ENCODE measurements at regions not wholly inside any gene's neighbourhood (a gene's known extent, or its start where the extent isn't known, plus 50 kb on each side); places are given as distances from the start of the nearest gene placed in this dataset.

GRCh38 chr2:109700680-109701274 lies 86.6 kb downstream of the SOWAHC start:
- H3K27me3 ChIP-seq: no peaks in the 10 kb centered on the region
- peak overlapping the region in 3 of 4 donors; percentile 7 to 63 (median 34) for H3K27ac ChIP-seq
- H3K36me3 ChIP-seq: no peaks in the 10 kb centered on the region
- no peaks in the 10 kb centered on the region for H3K9me3 ChIP-seq
- peaks cover 0 to 28% (median 5%) of the 10 kb centered on the region in 3 donors for H3K4me1 ChIP-seq
- WGBS, 2 donors (ENCODE audit: low coverage in 1 of 2): 72 to 86% methylated on average over 8 to 11 of the region's 11 CpGs
- ATAC-seq: no peak
- TF ChIP-seq CTCF (IDR thresholded peaks at IDR 0.05) (no peak), POLR2AphosphoS5 (IDR thresholded peaks at IDR 0.05) (no peak), EP300 (IDR thresholded peaks at IDR 0.05) (no peak), POLR2A (IDR thresholded peaks at IDR 0.05) (no peak)
- H3K4me3 ChIP-seq: no peak overlapping the region

DNA sequence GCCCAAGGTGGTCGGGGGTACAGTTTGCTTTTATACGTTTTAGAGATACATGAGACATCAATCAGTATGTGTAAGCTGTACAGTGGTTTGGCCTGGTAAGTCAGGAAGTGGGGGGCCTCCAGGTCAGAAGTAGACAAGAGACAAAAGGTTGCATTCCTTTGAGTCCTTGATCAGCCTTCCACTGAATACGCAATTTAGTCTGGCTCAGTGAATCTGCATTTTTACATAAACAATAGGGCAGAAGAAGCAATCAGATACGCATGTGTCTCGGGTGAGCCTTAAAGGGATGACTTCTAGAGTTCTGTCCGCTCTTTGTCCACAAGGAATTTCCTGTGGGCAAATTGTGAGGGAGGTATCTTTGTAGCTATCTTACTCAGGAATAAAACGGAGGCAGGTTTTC lies 87.2 kb downstream of the SOWAHC start:
- H3K4me1 ChIP-seq: peaks cover 0 to 28% (median 5%) of the 10 kb centered on the region in 3 donors
- 80 to 95% methylated on average over 5 to 6 of the region's 7 CpGs for WGBS, 2 donors (ENCODE audit: low coverage in 1 of 2)
- no peak overlapping the region for H3K27ac ChIP-seq
- H3K4me3 ChIP-seq: no peak overlapping the region
- H3K9me3 ChIP-seq: no peaks in the 10 kb centered on the region
- H3K36me3 ChIP-seq: no peaks in the 10 kb centered on the region
- no peaks in the 10 kb centered on the region for H3K27me3 ChIP-seq
- ATAC-seq: no peak
- TF ChIP-seq POLR2A (IDR thresholded peaks at IDR 0.05): no peak
- no peak for TF ChIP-seq EP300 (IDR thresholded peaks at IDR 0.05)
- TF ChIP-seq CTCF (IDR thresholded peaks at IDR 0.05): no peak
- TF ChIP-seq POLR2AphosphoS5 (IDR thresholded peaks at IDR 0.05): no peak

DNA sequence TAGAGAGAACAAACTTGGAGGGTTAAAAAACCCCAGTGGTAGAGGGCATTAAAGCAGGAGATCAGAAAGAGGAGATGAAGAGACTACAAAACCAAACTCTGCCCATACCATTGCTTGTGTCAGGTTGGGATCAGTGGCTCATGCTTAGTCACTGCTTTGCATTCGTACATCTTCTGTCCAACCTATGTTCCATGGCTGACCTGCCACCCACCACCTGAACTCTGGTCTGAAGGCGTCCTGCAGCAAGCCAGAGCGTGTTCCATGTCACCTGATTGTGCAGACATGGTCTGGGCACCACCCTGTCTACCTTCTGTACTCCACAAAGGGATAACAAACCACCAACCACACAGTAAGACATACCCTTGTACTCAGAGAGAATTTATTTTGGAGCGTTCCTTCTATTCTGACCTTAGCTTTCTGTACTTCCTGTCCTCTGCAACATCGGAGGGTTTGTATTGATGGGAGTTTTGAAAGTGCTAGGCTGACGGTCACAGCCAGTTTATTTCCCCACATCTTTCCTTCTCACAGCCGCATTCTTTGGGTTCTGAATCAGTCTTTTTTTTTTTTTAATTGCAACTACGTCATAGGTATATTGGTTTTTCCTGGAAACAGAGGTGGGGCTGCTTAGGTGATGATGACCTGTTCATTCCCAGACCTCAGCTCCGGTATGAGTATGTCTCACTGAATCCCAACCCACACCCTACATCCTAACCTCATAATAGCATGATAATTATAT lies 88.3 kb downstream of the SOWAHC start:
- 75 to 84% methylated on average over 7 to 8 of the region's 9 CpGs for WGBS, 2 donors (ENCODE audit: low coverage in 1 of 2)
- Histone ChIP-seq H3K9me3 (no peaks in the 10 kb centered on the region), H3K36me3 (no peaks in the 10 kb centered on the region), H3K4me1 (peaks cover 0 to 28% (median 5%) of the 10 kb centered on the region in 3 donors), H3K4me3 (no peak overlapping the region), H3K27ac (no peak overlapping the region), H3K27me3 (no peaks in the 10 kb centered on the region)
- no peak for TF ChIP-seq EP300 (IDR thresholded peaks at IDR 0.05)
- TF ChIP-seq POLR2A (IDR thresholded peaks at IDR 0.05): no peak
- TF ChIP-seq CTCF (IDR thresholded peaks at IDR 0.05): no peak
- no peak for TF ChIP-seq POLR2AphosphoS5 (IDR thresholded peaks at IDR 0.05)
- ATAC-seq: no peak

- H3K27ac ChIP-seq: no peak overlapping the region
- H3K27me3 ChIP-seq: no peaks in the 10 kb centered on the region
- H3K4me3 ChIP-seq: no peak overlapping the region
- TF ChIP-seq CTCF (IDR thresholded peaks at IDR 0.05): no peak
- TF ChIP-seq POLR2A (IDR thresholded peaks at IDR 0.05): no peak
- no peak for TF ChIP-seq POLR2AphosphoS5 (IDR thresholded peaks at IDR 0.05)
- no peak for TF ChIP-seq EP300 (IDR thresholded peaks at IDR 0.05)
- no peaks in the 10 kb centered on the region for H3K9me3 ChIP-seq
- ATAC-seq: no peak
- WGBS, 2 donors (ENCODE audit: low coverage in 1 of 2): 76 to 82% methylated on average over 7 of the region's 7 CpGs
- peaks cover 0 to 28% (median 5%) of the 10 kb centered on the region in 3 donors for H3K4me1 ChIP-seq
- no peaks in the 10 kb centered on the region for H3K36me3 ChIP-seq
Observed at GRCh38 chr2:109703077-109703476, 88.9 kb downstream of the SOWAHC start.

DNA sequence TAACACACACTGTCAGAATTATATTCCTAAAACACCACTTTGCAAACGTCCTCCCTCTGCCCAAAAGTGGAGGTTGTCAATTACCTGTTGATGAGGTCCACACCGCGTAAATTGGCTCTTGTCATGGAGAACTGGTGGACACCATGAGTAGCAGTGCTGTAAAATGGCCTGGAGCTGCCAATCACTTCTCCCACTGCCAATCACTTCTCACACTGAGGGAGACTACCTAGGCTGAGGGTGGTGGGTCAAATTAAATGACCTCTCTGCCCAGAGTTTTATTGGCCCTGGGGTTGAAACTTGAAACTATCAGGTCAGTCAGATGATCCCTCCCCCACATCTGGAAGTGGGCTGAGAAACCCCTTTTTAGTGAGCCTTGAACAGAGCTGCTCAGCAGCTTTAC lies 89.6 kb downstream of the SOWAHC start:
- ATAC-seq: no peak
- TF ChIP-seq POLR2AphosphoS5 (IDR thresholded peaks at IDR 0.05): no peak
- no peak for TF ChIP-seq CTCF (IDR thresholded peaks at IDR 0.05)
- no peak for TF ChIP-seq EP300 (IDR thresholded peaks at IDR 0.05)
- no peak for TF ChIP-seq POLR2A (IDR thresholded peaks at IDR 0.05)
- Histone ChIP-seq H3K4me1 (peaks cover 0 to 24% (median 5%) of the 10 kb centered on the region in 3 donors), H3K36me3 (no peaks in the 10 kb centered on the region), H3K27ac (no peak overlapping the region), H3K27me3 (no peaks in the 10 kb centered on the region), H3K4me3 (no peak overlapping the region), H3K9me3 (no peaks in the 10 kb centered on the region)
- WGBS, 2 donors (ENCODE audit: low coverage in 1 of 2): 83 to 86% methylated on average over 2 of the region's 3 CpGs

Data from gastroesophageal sphincter (tissue), 4 donors.